H1 (cell line): ENCODE measurements at regions not wholly inside any gene's neighbourhood (a gene's known extent, or its start where the extent isn't known, plus 50 kb on each side); places are given as distances from the start of the nearest gene placed in this dataset.

Experiments used
- ATF3 ChIP-seq: IDR thresholded peaks from 2 replicates; pipeline ENCODE4 v1.6.1; 2011; ENCODE audit warnings: low read depth, mild to moderate bottlenecking, low read length; ENCODE audit not compliant: insufficient read depth
- EZH2 ChIP-seq: fragments of 200-600 bp; sonication (generic); IDR thresholded peaks from 2 replicates; pipeline ENCODE4 v1.7.1; 2012; ENCODE audit warnings: low read depth, mild to moderate bottlenecking, moderate library complexity, low read length, inconsistent platforms; ENCODE audit not compliant: severe bottlenecking
- RAD21 ChIP-seq, 2 experiments: IDR thresholded peaks in 1 of 2; conservative IDR thresholded peaks in 1 of 2; 2 replicates each; pipeline ENCODE4 v1.6.1; 2011; ENCODE audit warnings: low read depth in 2 of 2, low read length in 2 of 2, improper control_type of control experiment in 1 of 2, inconsistent platforms in 1 of 2, mild to moderate bottlenecking in 1 of 2, moderate library complexity in 1 of 2

GRCh38 chr18:73535189-73535588 lies 612.4 kb downstream of the FBXO15 start (continued):
- TF ChIP-seq RAD21 (IDR thresholded peaks at IDR 0.05 in 1 of 2, conservative IDR thresholded peaks at IDR 0.05 in 1 of 2; ENCODE audit: low read depth in 2 of 2, low read length in 2 of 2) (no peak), EZH2 (no peak), ATF3 (no peak)
